HG02610 (cell line): ENCODE measurements at regions not wholly inside any gene's neighbourhood (a gene's known extent, or its start where the extent isn't known, plus 50 kb on each side); places are given as distances from the start of the nearest gene placed in this dataset.

Experiments used
- ATAC-seq: cut with Tn5 transposase; IDR thresholded peaks from one replicate; pipeline ENCODE4 v1.9.1; 2021; ENCODE audit warnings: mild to moderate bottlenecking, moderate library complexity; ENCODE audit not compliant: unreplicated experiment

DNA sequence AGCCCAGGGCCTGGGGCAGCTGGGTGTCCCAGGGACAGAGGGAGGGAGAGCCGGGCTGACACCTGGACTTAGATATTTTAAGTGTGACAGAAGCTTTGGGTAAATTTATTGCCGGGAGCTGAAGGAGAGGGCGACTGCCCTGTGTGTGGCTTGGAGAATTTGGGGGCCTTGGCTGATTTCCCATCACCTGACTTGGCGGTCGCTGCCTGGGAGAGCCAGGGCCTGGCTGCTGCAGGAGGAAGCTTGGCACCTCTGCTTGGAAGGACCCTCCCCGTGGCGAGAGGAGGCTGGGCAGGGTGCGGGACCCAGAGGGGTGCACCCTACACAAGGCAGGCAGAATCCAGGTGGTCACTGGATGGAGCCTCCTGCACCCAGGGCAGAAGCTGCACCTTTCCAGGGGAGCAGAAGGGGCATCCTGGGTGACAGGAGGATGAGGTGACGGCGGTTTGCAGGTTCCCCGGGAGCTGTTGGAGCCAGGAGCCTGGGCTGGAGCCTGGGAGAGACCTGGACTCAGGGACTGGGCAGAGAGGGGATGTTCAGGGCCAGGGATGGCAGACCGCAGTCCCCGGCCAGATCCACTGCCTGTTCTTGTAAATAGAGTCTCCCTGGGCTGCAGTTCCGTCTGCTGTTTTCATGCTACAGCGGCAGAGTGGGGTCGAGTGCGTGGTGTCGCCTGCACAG lies 72.0 kb downstream of the RGS12 start:
- ATAC-seq: no peak

DNA sequence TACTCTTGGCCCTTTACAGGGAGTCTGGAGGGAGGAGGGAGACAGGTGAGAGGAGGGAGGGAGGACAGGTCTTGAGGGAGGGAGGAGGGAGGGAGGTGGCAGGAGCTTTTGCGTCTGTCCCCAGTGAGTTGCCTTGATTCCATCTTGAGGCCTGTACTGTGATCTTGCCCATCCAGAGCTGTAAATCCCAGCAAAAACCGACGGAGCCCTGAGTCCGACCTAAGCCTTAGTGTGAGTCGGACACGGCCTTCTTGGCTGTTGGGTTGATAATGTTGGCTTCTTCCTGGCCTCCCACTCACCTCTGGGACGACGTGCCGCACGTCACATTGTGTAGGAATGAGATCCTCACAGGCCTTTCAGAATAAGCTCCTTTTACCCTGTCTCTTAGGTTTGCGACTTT lies 72.5 kb downstream of the RGS12 start:
- ATAC-seq: no peak

DNA sequence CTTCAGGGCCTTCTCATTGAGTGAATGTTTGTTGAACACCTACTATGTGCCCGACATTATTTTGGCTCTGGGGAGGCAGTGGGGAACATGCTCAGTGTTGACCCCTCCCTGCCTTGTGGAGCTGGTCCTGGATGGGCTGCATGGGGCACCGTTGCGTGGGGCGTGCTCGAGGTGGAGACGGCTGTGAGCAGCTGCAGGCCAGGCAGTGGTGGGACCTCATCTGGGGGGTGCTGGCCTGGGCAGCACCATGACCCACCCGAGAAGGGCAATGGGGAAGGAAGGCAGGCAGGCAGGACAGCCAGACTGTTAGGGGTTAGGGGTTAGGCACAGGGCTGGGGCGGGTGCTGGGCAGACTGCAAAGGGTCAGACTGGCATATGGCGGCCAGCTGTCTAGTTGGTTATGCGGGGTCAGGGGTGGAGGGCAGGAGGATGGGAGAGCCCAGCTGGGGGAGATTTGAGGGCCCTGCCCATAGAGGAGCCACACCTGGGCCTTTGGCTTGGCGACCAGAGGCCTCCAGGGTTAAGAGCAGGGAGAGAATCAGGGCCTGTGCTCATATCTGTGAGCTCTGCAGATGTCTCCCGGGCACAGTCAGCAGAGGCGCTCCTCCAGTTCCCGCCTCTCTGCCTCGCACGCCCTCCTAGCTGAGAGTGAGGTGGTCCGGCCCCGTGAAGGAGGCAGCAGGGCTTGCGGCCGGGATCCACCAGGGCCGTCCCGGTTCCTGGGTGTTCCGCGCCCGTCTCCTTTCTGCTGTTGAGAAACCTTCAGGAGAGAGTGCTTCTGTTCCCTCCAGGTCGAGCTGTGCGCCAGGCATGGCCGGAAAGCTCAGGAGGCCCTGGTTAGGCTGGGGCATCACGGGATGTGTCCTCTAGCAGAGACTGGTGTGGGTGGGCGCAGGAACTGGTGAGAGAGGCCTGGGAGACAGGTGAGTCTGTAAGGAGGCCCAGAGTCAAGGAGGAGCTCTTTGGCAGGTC lies 73.3 kb downstream of the RGS12 start:
- no peak for ATAC-seq

DNA sequence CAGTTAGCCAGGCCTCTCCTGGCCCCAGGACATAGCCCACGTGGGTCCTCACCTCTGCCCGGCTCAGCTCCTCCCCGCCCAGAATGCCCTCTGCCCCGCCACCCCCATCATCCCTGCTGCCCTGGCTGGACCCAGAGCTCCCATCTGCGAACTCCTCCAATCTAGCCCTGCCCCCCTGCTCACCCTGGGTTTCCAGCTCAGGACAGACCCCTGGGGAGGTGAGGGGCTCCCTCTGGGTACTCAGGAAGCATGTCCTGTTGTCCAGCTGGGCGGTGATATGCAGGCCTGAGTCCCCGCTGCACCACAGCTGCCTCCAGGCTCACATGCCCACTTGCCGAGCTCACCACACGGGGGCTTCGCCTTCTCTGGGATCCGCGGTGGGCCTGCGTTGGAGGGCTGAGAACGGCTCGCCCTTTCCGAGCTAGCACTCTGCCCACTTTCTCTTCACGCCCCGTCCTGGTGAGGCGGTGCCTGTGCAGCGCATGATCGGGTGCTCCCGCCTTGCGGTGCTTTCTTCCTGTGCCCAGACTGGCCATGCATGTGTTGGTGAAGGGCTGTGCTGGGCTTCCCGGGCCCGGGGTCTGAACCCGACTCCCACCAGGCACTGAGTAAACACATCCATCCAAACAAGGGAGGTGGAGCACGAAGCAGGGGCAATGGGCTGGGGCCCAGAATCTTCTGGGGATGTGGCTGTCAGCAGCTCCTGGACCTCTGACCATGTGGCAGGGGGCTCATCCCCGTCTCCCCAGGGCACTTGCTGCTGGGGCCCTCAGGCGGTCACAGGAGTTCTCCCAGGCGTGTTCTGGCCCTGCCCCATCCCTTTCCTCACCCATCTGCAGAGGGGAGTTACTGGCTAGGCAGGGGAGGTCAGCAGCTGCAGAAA lies 74.3 kb downstream of the RGS12 start:
- no peak for ATAC-seq

DNA sequence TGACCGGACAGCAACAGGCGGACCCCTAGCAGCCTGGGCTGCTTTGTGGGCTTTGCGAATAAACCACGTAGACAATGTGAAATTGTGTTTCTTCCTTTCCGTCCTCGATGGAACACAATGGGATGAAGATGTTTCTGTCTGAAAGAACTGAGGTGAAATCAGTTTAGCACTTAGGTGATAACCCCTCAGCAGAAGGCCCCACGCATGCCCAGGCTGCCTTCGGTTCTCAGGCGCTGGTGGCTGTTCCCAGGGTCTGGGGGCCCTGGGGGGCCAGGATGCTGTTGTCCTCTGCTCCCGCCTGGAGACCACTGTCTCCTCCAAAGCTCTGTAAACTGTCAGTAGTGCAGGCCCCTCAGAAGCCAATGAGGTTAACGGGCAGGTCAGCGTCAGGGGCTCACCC lies 73.9 kb upstream of the HGFAC start:
- no peak for ATAC-seq

DNA sequence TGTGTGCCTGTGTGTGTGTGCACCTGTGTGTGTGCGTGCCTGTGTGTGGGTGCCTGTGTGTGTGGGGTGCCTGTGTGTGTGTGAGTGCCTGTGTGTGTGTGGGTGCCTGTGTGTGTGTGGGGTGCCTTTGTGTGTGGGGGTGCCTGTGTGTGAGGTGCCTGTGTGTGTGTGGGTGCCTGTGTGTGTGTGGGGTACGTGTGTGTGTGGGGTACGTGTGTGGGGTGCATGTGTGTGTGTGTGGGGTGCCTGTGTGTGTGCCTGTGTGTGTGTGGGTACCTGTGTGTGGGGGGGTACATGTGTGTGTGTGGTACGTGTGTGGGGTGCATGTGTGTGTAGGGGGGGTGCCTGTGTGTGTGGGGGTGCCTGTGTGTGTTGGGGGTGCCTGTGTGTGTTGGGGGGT lies 73.4 kb upstream of the HGFAC start:
- ATAC-seq: no peak

DNA sequence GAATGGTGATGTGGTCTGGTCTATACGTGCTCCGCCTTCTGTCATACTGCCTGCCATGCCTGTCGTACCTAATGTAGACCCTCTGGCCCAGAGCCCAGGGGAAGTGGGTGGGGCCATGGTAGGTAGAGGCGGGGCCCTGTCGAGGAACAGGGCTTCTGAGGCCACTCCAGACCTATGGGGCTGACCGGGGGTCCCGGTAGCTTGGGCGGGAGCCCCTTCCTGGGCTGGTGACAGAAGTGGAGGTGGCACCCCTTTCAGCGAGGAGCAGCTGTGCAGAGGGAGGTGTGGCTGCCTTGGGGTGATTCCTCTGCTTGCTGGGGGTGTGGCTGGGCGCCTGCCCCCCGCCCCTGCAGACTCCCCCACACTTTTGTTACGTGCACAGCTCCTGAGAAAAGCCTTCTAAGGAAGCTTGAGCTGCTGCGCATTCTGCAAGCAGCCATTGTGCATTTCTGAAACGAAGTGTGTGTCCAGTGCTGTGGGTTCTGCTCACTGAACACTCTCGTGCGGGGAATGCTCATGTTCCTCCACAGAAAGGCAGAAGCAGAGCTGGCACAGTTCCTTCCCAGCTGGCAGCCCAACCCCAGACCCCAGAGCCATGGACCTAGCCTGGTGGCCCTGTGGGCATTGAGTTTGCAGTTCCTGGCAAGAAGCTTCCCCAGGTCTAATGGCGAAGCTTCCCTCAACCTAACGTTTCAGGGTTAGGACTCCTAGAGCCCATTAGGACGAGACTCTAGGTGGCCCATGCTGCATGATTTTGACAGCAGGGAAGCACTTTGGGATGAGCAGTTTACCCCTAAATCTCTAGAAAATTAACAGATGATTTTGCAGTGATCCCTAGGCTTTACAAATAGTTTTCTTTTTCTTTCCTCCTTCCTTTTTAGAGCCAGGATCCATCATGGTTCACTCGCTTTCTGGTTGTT lies 72.7 kb upstream of the HGFAC start:
- no peak for ATAC-seq

DNA sequence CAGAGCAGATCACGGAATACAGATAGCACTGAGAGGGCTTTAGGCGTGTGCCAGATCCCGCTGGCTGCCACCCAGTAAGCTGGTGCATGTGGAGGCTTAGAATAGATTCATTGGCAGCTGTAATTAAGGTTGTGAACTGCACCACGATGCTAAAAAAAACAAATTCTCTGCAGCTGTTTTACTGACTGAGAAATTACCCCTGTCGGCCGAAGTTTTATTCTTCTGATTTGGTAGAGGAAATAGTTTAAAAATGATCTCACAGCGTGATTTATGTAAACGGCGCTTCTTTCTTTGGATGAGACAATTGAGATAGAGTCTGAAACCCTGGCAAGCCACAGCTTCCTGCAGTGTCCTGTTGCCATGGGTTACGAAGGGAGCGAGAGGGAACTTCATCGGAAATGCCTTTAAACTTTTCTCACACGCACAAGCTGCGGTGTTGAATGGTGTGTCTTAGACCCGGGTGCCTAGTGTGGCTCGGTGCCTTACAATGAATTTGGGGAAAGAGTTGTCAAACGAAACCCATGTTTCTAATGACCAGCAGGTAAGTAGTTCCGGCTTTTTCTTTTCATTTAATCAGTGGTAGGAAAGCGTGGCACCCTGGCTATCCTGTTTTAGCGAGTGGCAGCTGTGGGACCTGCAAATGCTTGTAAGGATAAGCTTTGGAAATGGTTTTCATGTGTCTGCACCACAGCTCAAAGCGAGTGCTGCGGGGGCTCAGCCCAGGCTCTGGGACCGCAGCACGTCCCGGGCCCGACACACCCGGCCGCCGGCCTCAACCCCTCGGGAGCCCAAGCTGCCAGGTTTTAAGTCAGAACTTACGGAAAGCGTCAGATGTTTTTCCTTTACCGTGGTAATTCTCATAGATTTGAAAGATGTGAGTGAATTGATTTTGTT lies 71.7 kb upstream of the HGFAC start:
- no peak for ATAC-seq

DNA sequence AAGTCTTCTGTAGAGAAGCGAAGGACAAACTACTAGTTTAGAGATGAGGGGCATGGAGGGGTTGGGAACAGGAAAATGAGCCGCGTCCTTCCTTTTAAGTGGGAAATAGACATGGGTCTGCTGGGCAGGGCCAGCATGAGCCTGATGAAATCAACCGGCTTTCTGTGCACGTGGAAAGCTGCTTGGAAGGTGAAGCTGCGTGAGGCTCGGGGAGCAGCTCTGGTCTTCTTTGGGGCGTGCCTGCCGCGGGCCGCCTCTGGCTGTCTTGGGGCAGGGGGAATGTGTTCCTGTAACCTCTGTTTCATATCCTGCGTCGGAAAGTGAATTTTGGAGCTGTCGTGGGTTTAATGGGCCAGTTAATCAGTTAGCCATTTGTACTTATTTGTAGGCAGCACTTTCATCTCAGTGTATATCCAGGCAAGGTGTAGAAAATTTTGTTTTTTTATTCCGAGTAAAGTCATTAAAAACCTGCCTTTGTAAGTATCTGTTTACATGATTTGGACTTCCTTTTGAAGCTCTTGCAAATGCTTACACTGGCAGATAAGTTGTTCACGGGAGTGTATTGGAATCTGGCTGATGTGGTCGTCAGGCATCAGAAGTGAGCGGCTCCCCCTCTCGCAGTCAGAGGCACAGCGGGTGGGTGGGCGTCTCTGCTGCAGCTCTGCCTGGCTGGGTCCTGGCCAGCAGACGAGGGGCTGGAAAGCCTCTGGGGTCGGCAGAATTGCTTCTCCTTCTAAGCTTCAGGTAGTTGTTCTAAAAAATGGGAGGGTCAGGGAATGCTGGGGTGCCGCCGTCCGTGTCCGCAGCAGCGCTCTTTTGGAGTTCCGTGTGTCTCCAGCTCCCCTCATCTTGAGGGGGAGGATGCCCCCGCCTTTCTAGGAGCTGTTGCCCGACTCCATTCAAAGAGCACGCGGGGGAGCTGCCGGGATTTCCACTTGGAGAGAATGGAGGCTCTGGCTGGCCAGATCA lies 70.5 kb upstream of the HGFAC start:
- ATAC-seq: no peak

DNA sequence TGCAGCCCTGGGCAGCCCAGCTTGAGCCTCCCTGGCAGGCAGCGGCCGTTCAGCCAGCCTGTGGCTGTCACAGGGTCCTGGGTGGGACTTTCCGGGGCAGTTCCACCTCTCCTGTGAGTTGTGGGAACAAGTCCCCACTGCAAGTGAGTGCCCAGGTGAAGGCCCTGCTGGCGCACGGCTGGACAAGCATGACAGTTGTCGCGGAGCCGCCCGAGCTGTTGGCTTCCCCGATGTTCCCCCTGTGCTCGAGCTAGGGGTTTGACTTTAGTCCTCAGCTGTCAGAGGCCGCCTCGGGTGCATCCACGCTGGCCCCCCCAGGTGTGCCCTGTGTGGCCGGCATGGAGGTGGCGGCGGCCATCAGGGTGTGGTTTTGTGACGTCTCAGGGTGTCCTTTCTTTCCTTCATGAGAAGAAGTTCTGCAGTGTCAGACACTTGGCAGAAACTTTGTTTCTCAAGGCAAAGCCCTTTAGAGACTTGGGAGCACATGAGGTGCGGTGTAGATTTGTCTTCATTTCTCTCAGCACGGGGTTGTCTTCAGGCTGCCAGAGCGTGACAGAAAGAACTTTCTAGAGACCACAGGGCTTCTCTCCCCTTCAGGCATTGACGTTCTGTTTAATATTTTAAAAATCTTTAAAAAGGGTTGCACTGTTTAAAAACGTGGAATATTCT lies 69.4 kb upstream of the HGFAC start:
- ATAC-seq: no peak

DNA sequence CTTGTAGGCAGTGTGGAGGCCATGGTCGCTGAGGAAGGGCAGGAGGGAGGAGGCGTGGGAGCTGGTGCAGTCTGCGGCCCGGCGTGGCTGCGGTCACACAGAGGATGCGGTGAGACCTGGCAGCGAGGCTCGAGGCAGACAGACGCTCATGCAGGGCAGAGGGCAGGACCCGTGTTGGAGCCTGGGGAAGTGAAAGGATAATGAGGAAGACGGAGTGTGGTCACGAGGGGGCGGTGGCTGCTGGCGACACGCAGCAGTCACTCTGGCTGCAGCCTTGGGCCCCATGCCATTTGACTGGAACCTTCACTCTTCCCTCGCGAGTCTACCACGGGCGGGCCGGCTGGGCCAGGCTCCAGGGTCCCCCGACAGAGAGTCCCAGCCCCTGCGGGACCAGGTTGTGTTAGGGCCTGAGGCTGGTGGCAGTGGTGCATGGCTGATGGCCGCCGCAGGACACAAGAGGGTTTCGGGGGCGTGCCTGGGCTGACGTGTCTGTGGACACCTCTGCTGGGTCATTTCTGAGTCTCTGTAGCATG lies 68.8 kb upstream of the HGFAC start:
- ATAC-seq: no peak

DNA sequence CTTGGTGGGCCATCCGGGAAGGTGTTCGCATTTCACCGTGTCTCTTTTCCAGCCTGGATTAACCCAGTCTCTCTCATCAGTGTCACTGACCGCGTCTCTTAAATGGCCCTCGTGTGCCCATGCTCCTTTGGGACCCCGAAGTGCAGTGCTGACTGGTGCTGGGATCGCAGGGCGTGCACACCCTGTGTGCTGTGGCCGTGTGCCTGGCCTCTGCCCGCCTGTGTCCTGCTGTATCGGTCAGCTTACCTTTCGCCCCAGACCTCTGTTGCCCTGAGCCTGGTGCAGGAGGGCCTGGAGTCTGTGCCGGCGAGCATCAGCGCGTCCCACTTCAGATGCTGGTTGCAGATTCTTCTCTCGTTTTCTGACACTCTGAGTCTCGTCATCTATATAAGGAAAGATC lies 68.3 kb upstream of the HGFAC start:
- ATAC-seq: no peak

DNA sequence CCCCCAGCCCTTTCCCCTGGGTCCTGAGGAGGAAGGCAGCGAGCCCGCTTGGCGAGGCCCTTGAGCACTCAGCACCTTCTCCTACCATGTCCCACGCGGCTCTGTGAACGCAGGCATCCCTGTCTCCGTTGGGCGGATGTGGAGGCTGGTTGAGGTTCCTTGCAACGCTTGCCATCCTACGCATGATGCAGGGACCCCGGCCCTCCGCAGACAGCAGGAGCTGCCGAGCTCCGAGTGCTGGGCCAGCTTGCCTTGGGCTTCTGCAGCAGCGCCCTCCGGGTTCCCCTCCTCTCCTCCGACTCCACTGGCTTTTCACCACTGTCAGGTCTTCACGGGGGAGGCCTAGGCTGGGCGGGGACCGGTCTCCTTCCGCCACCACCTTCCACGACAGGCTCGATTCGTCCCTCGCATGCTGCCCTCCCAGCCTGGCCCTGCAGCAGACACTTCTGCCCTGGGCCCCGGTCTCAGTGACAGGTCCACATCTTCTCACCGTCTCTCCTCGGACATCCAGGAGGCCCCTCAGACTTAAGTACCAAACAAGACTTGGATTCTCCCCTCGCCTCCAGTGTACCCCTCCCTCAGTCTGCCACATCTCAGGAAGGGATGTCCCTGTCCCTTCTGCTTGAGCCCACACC lies 67.6 kb upstream of the HGFAC start:
- ATAC-seq: no peak

DNA sequence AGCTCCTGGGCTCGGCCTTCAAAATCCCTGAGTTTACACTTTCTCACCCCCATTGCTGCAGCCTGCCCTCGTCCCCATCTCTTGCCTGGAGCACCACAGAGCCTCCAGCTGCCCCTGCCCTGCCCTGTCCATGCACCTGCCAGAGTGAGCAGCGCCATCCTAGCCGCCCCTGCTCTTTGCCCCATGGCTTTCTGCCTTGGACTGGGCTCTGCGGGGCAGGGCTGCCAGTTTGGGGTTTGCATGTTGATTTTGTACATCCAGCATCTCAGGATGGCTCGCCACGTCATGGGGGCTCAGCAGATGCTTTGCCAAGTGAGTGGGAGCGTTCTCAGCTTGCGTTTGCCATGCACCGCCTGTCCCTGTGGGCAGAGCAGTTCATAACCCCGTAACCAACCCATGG lies 67.1 kb upstream of the HGFAC start:
- ATAC-seq: no peak

DNA sequence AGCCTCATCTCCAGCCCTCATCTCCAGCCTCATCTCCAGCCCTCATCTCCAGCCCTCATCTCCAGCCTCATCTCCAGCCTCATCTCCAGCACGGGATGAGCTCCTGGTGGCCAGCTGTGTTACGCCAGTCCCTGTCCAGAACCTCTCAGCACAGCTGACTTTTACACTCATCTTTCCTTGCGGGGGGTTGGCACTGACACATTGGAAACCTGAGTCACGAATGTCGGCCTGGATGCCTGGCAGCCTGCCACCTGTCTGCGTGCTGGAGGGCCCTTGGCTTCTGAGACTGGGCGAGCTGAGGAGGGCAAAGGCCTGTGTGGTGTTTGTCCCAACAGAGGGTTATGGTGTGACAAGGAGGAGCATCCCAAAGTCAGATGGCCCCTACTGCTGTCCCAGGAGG lies 66.1 kb upstream of the HGFAC start:
- no peak for ATAC-seq

DNA sequence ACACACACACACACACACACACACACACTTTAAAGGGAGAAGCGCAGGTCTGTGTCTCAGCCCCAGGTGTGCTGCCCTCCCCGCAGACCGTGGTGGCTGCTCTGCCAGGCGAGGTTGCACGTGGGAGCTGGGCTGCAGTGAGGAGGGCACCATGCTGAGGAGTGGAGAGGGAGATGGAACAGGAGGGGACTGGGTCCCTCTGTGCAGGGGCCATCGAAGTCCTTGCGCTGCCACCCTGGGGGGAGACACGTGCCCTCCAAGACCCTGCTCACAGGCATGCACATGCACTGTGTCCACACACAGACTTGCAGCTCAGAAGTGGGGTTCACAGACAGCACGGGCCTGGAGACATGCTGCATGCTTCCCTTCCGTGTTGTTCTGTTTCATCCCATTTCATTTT lies 65.5 kb upstream of the HGFAC start:
- ATAC-seq: no peak

DNA sequence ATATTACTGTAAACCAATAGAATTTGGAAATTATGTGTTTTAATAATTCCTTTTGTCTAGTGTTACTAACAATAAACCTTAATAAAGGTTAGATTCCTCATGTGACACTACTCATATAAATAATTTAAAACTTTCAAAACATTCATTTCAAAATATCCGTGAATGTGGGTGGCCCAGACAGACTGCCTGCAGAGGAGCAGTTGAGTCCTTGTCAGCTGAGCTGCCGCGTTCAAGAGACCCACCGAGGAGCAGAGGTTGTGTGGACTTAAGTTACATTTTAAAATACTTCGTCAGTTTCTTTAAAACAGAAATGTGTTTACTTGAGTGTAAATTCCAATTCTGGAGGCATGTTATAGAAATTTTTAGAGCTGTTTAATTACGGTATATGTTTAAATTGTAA lies 64.2 kb upstream of the HGFAC start:
- ATAC-seq: no peak
